ENCODE measurements at regions not wholly inside any gene's neighbourhood (a gene's known extent, or its start where the extent isn't known, plus 50 kb on each side); places are given as distances from the start of the nearest gene placed in this dataset.
"Not testable (repeated sequence)": the region's sequence is repeated elsewhere in the genome, so short reads cannot be mapped to it uniquely, and the experiment has no call there.

DNA sequence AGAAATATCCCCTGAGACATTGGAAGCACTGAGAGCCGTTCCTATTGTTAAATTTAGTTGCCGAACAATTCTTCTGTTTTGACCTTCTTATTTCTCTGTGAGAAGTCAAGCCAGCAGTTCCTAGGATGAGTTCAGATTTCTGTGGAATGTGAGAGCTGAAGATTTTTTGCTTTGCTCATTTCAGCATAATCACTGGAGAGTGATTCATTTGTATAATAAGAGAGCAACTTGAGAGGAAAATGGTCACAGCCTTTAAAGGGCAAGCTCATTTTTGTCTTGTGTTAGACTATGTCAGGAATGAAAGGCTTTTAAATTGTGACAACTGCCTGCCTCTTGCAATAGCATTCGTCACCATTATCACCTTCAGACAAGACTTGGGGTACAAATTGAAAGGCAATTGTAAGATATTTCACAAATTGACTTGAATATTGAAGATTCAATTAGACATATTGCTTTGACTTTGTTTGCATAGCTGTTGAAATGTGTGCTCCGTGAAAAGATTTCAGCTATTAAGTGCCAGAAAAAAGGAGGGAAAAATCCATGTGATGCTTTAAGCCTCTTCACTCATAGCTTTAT, 900.0 kb upstream of the GOT2 start:
- DNase-seq (ENCODE audit: low read depth in 2 of 2) = no peak

GRCh38 chr16:59632276-59632855, 898.2 kb upstream of the GOT2 start:
- no peak for DNase-seq (ENCODE audit: low read depth in 2 of 2)

DNA sequence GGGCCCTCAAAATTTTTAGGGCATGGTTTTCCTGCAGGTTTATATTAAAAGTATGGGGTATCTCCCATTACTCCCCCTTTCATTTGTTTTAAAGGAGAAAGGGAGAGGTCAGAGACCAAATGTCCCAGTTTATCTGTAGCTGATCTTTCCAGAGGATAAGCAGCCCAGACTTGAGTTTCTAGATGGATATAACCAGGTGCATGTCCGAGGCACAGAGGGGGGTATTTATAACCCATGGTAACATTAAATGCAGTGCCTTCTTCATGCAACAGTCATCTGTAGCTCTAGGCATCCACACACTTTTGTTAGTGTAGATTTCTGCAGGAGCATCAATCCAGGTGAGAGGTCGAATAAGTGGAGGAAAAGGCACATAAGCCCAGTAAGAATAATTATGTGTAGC, 890.3 kb upstream of the GOT2 start:
- DNase-seq (ENCODE audit: low read depth in 2 of 2) = not testable (repeated sequence)

GRCh38 chr16:59614466-59615240, 880.5 kb upstream of the GOT2 start:
- no peak for DNase-seq (ENCODE audit: low read depth in 2 of 2)

- not testable (repeated sequence) for DNase-seq (ENCODE audit: low read depth in 2 of 2)
These were observed 878.9 kb upstream of the GOT2 start for GRCh38 chr16:59612910-59613620.

DNA sequence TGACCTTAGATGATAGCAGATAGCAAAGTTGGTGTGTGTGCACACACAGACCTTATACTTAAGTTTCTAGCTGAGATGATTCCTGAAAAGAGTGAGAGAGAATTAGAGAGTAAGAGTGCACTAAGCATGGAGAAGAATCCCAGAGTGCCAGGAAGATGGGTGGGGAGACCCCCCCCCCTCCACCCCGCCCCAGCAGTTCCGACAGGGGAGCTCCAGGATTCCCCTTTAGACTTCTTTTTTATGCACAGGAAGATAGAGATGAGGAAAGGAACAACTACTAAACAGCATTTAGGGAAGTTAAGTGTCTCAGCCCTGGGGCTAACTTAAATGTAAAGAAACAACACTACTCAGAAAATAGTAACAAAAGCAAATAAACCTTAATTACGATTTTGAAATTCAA, 878.0 kb upstream of the GOT2 start:
- no peak for DNase-seq (ENCODE audit: low read depth in 2 of 2)

- no peak for DNase-seq (ENCODE audit: low read depth in 2 of 2)
These were observed 877.4 kb upstream of the GOT2 start for GRCh38 chr16:59611556-59611955.

- DNase-seq (ENCODE audit: low read depth in 2 of 2) = no peak
These were observed 871.6 kb upstream of the GOT2 start for GRCh38 chr16:59605706-59606105.

GRCh38 chr16:59604354-59604753, 870.2 kb upstream of the GOT2 start:
- no peak for DNase-seq (ENCODE audit: low read depth in 2 of 2)

- no peak for DNase-seq (ENCODE audit: low read depth in 2 of 2)
These were observed 867.3 kb upstream of the GOT2 start for GRCh38 chr16:59601452-59601851.

- no peak for DNase-seq (ENCODE audit: low read depth in 2 of 2)
These were observed 863.2 kb upstream of the GOT2 start for GRCh38 chr16:59597269-59597668.

- DNase-seq (ENCODE audit: low read depth in 2 of 2) = no peak
These were observed 862.6 kb upstream of the GOT2 start for GRCh38 chr16:59596693-59597092.

DNA sequence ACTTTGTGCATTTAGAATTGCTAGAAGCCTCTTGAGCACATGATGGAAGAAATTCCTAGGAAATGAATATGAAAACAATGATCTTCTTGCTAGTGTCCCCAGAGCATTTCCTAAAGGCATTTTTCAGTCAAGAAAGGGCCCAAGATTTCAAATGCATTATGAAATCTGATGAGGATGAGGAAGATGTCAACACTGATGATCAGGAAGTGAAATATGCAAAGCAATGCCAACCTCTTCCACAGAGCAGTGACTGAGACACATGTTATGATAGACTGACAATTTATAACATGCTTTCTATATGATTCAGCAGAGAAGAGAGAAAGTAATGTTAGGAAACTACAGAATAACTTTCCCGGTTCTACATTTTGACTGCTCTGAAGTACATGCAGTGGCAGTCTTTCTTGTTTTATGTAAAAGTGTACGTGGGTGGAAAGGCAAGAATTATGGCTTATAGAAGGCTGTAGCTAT, 859.1 kb upstream of the GOT2 start:
- no peak for DNase-seq (ENCODE audit: low read depth in 2 of 2)

GRCh38 chr16:59591480-59591879, 857.4 kb upstream of the GOT2 start:
- DNase-seq (ENCODE audit: low read depth in 2 of 2) = no peak

DNA sequence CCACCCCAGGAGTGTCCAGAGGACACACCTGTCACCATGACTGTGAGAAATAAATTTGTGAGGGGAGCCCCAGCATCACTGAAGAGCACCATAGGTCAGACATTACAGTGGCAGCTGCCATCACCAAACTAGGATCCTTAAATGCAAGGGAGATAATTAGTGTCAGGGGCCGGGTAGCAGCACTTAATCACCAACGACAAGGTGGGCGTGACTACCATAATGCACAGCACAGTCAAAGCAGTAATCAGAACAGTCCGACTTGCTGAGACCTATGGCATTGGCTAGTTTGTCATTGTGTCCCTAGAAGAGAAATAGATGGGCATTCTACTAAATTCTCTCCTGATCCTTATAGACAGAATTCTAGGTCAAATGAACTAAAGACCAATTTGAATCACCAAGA, 856.7 kb upstream of the GOT2 start:
- DNase-seq (ENCODE audit: low read depth in 2 of 2) = no peak

DNA sequence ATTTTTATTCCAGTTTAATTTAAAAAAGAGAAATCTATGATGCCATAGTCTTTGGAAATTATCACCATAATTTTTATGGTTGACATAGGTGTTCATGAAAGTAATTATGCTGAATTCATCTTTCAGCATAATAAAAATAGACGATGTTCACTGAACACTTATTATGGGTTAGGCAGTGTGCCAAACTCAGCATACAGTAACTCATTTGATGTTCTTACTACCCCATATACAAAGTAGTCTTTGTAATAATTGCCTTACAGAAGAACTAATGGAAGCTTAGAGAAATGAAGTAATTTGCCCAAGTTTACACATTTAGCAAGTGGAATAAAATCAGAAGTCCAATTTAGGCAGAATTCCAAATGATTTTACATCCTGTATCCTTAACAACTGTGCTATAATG, 852.2 kb upstream of the GOT2 start:
- no peak for DNase-seq (ENCODE audit: low read depth in 2 of 2)

DNA sequence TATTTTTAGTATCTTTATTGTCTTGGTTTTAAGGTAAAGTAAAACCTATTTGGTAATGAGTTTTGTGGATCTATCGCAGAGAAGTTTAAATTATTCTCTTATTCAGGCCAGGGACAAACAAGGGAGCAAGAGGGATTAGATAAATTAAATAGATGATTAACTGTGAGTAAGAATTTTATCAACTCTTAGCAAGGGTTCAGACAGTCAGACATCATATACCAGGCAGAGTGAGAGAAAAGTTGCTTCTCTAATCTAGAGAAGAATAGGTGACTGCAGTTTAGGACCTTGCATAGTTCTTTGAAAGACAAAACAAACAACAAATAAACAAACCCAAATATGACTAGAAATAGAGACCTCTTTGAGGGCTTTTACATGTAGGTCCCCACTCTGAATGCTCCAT, 840.2 kb upstream of the GOT2 start:
- DNase-seq (ENCODE audit: low read depth in 2 of 2) = no peak

GRCh38 chr16:59573528-59574271, 839.6 kb upstream of the GOT2 start:
- DNase-seq (ENCODE audit: low read depth in 2 of 2) = no peak

GRCh38 chr16:59567496-59567895, 833.4 kb upstream of the GOT2 start:
- no peak for DNase-seq (ENCODE audit: low read depth in 2 of 2)

DNA sequence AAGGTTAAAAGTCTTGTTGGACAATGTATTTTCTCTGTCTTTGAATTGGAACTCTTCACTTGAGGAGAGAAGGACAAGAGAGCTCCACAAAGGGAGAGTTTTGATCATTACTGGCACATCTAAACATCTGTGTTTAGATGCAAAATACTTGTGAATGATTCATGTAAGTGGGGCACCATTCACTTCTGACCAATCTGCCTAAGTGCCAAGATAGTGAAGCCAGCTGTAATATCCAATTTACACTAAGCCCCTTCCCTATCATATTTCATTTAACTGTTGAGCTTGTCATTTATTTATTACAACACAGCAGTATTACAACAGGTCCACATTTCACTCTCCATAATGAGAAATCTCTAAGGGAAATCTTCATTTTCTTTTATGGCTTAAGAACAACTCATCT, 832.3 kb upstream of the GOT2 start:
- no peak for DNase-seq (ENCODE audit: low read depth in 2 of 2)

DNA sequence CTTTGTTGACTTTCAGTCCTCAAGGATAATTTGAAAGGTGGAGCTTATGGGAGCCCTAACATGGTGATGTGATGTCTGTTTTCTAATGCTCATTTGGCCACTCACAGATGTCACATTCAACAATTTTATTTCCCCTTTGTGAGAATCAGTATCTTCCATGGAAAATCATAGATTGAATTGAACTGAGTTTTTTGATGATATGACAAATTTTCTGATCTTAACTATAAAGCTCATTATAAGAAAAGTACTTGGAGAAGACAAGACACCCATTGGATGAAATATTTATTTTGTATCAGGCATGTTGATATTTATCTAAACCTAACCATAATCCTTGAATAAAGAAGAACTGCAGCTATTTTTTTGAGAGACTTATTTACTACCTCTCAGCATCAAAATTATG, 824.6 kb upstream of the GOT2 start:
- DNase-seq (ENCODE audit: low read depth in 2 of 2) = no peak

- DNase-seq (ENCODE audit: low read depth in 2 of 2) = no peak
These were observed 818.0 kb upstream of the GOT2 start for GRCh38 chr16:59552164-59552563.

All from stimulated activated CD4-positive, alpha-beta T cell treated with anti-CD3 and anti-CD28 coated beads, Interleukin-4, amount 100 ng/mL, for 48 hours (primary cell).